ENCODE measurements at regions not wholly inside any gene's neighbourhood (a gene's known extent, or its start where the extent isn't known, plus 50 kb on each side); places are given as distances from the start of the nearest gene placed in this dataset.
A peak's percentile ranks its signal among the peaks of the same experiment; 100 is the strongest.

- no peaks in the 10 kb centered on the region for H3K4me1 Mint-ChIP-seq (ENCODE audit: unreplicated experiment)
- H3K27ac Mint-ChIP-seq (ENCODE audit: unreplicated experiment): no peak overlapping the region
- no peak for TF ChIP-seq CTCF (IDR thresholded peaks at IDR 0.05; ENCODE audit: unreplicated experiment)
- no peak for DNase-seq (ENCODE audit: low spot score)
- peaks cover 6% of the 10 kb centered on the region for H3K27me3 Mint-ChIP-seq (ENCODE audit: unreplicated experiment)
- H3K4me3 Mint-ChIP-seq (ENCODE audit: unreplicated experiment): no peak overlapping the region
- no peaks in the 10 kb centered on the region for H3K36me3 Mint-ChIP-seq (ENCODE audit: low read depth, unreplicated experiment)
- H3K9me3 Mint-ChIP-seq (ENCODE audit: unreplicated experiment): no peaks in the 10 kb centered on the region
Observed at GRCh38 chr12:68420225-68421010, 88.3 kb upstream of the MDM1 start.

GRCh38 chr12:68422159-68422558 lies 90.0 kb upstream of the MDM1 start:
- no peak overlapping the region for H3K4me3 Mint-ChIP-seq (ENCODE audit: unreplicated experiment)
- DNase-seq (ENCODE audit: low spot score): no peak
- H3K27me3 Mint-ChIP-seq (ENCODE audit: unreplicated experiment): peaks cover 6% of the 10 kb centered on the region
- no peak overlapping the region for H3K27ac Mint-ChIP-seq (ENCODE audit: unreplicated experiment)
- H3K36me3 Mint-ChIP-seq (ENCODE audit: low read depth, unreplicated experiment): no peaks in the 10 kb centered on the region
- no peak for TF ChIP-seq CTCF (IDR thresholded peaks at IDR 0.05; ENCODE audit: unreplicated experiment)
- H3K9me3 Mint-ChIP-seq (ENCODE audit: unreplicated experiment): no peaks in the 10 kb centered on the region
- H3K4me1 Mint-ChIP-seq (ENCODE audit: unreplicated experiment): no peaks in the 10 kb centered on the region

- DNase-seq (ENCODE audit: low spot score): no peak
Observed at GRCh38 chr12:68422956-68423574, 90.9 kb upstream of the MDM1 start.

DNA sequence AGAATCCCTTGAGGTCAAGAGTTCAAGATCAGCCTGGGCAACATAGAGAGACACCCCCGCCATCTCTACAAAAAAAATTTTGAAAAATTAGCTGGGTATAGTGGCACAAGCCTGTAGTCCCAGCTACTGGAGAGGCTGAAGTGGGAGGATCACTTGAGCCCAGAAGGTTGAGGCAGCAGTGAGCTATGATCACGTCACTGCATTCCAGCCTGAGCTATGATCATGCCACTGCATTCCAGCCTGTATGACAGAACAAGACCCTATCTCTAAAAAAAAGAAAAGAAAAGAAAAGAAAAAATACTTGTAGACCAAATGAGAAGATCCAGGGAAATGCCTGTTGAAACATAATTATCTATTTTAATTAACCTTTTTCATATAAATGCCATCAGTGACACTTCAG lies 93.8 kb upstream of the MDM1 start:
- peaks cover 4% of the 10 kb centered on the region for H3K27me3 Mint-ChIP-seq (ENCODE audit: unreplicated experiment)
- H3K4me3 Mint-ChIP-seq (ENCODE audit: unreplicated experiment): no peak overlapping the region
- H3K9me3 Mint-ChIP-seq (ENCODE audit: unreplicated experiment): no peaks in the 10 kb centered on the region
- no peak for DNase-seq (ENCODE audit: low spot score)
- H3K36me3 Mint-ChIP-seq (ENCODE audit: low read depth, unreplicated experiment): no peaks in the 10 kb centered on the region
- TF ChIP-seq CTCF (IDR thresholded peaks at IDR 0.05; ENCODE audit: unreplicated experiment): no peak
- no peak overlapping the region for H3K27ac Mint-ChIP-seq (ENCODE audit: unreplicated experiment)
- no peaks in the 10 kb centered on the region for H3K4me1 Mint-ChIP-seq (ENCODE audit: unreplicated experiment)

More at GRCh38 chr12:68422956-68423574, 90.9 kb upstream of the MDM1 start:
- Mint-ChIP-seq H3K36me3 (ENCODE audit: low read depth, unreplicated experiment) (no peaks in the 10 kb centered on the region), H3K27me3 (ENCODE audit: unreplicated experiment) (peaks cover 4% of the 10 kb centered on the region), H3K9me3 (ENCODE audit: unreplicated experiment) (no peaks in the 10 kb centered on the region), H3K4me3 (ENCODE audit: unreplicated experiment) (peak overlapping the region; percentile 35), H3K4me1 (ENCODE audit: unreplicated experiment) (no peaks in the 10 kb centered on the region), H3K27ac (ENCODE audit: unreplicated experiment) (no peak overlapping the region)
- TF ChIP-seq CTCF (IDR thresholded peaks at IDR 0.05; ENCODE audit: unreplicated experiment): no peak

GRCh38 chr12:68428211-68428610 lies 96.0 kb upstream of the MDM1 start:
- Mint-ChIP-seq H3K4me3 (ENCODE audit: unreplicated experiment) (no peak overlapping the region), H3K27me3 (ENCODE audit: unreplicated experiment) (peaks cover 2% of the 10 kb centered on the region), H3K36me3 (ENCODE audit: low read depth, unreplicated experiment) (no peaks in the 10 kb centered on the region), H3K4me1 (ENCODE audit: unreplicated experiment) (no peaks in the 10 kb centered on the region), H3K27ac (ENCODE audit: unreplicated experiment) (no peak overlapping the region), H3K9me3 (ENCODE audit: unreplicated experiment) (no peaks in the 10 kb centered on the region)
- TF ChIP-seq CTCF (IDR thresholded peaks at IDR 0.05; ENCODE audit: unreplicated experiment): no peak
- DNase-seq (ENCODE audit: low spot score): no peak

All from endothelial cell (in vitro differentiated cells).